Endothelial cell of umbilical vein (primary cell): ENCODE measurements at regions not wholly inside any gene's neighbourhood (a gene's known extent, or its start where the extent isn't known, plus 50 kb on each side); places are given as distances from the start of the nearest gene placed in this dataset.

Experiments
- EZH2 ChIP-seq: IDR thresholded peaks from 2 replicates; pipeline ENCODE4 v1.6.1; 2012; ENCODE audit warnings: borderline replicate concordance, low read depth, mild to moderate bottlenecking, moderate library complexity, low read length, inconsistent platforms; ENCODE audit not compliant: severe bottlenecking
- GATA2 ChIP-seq: IDR thresholded peaks from 2 replicates; pipeline ENCODE4 v1.7.0; 2011; ENCODE audit warnings: low read depth, mild to moderate bottlenecking, moderate library complexity, mixed read lengths, low read length; ENCODE audit not compliant: insufficient read length, insufficient read depth
- JUN ChIP-seq: IDR thresholded peaks from 2 replicates; pipeline ENCODE4 v1.6.1; 2011; ENCODE audit warnings: borderline replicate concordance, low read depth; ENCODE audit not compliant: insufficient read length, insufficient read depth
- MYC ChIP-seq: IDR thresholded peaks from one replicate; pipeline ENCODE4 v1.6.1; 2011; ENCODE audit warnings: mild to moderate bottlenecking, low read depth, low read length
- POLR2A ChIP-seq: IDR thresholded peaks from 2 replicates; pipeline ENCODE4 v1.6.1; 2012; ENCODE audit warnings: low read depth, mild to moderate bottlenecking, control low read depth, low read length
- POLR2AphosphoS5 ChIP-seq: IDR thresholded peaks from 2 replicates; pipeline ENCODE4 v1.6.1; 2012; ENCODE audit warnings: low read depth, mild to moderate bottlenecking, control low read depth, low read length, moderate library complexity; ENCODE audit not compliant: insufficient read depth
- TF ChIP-seq, protein P1 (sequence below), 2 donors: IDR thresholded peaks; 1 replicate in 1 of 2; 2 replicates in 1 of 2; pipeline ENCODE4 v1.5.1; 2011; ENCODE audit warnings: low read length in 2 of 2, mild to moderate bottlenecking in 2 of 2, moderate library complexity in 2 of 2, control low read depth in 1 of 2, inconsistent platforms in 1 of 2, low read depth in 1 of 2; ENCODE audit not compliant: insufficient read depth in 1 of 2; ENCODE audit errors: extremely low read depth in 1 of 2
- TF ChIP-seq, protein P2 (sequence below): IDR thresholded peaks from 2 replicates; pipeline ENCODE4 v1.6.1; 2011; ENCODE audit not compliant: insufficient read depth, insufficient read length

GRCh38 chr22:48683640-48684039 lies 1144.0 kb downstream of the BRD1 start:
- TF ChIP-seq MYC: no peak
- TF ChIP-seq, protein P1, sequence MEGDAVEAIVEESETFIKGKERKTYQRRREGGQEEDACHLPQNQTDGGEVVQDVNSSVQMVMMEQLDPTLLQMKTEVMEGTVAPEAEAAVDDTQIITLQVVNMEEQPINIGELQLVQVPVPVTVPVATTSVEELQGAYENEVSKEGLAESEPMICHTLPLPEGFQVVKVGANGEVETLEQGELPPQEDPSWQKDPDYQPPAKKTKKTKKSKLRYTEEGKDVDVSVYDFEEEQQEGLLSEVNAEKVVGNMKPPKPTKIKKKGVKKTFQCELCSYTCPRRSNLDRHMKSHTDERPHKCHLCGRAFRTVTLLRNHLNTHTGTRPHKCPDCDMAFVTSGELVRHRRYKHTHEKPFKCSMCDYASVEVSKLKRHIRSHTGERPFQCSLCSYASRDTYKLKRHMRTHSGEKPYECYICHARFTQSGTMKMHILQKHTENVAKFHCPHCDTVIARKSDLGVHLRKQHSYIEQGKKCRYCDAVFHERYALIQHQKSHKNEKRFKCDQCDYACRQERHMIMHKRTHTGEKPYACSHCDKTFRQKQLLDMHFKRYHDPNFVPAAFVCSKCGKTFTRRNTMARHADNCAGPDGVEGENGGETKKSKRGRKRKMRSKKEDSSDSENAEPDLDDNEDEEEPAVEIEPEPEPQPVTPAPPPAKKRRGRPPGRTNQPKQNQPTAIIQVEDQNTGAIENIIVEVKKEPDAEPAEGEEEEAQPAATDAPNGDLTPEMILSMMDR (IDR thresholded peaks at IDR 0.05; ENCODE audit: extremely low read depth in 1 of 2, insufficient read depth in 1 of 2, low read depth in 1 of 2, low read length in 2 of 2): no peak
- no peak for TF ChIP-seq POLR2A
- TF ChIP-seq EZH2: no peak
- TF ChIP-seq GATA2: no peak
- TF ChIP-seq POLR2AphosphoS5: no peak
- TF ChIP-seq JUN: no peak
- TF ChIP-seq, protein P2, sequence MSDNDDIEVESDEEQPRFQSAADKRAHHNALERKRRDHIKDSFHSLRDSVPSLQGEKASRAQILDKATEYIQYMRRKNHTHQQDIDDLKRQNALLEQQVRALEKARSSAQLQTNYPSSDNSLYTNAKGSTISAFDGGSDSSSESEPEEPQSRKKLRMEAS: no peak
